Activated CD8-positive, alpha-beta T cell treated with anti-CD3 and anti-CD28 coated beads, Interleukin-2, amount 10 ng/mL, durations not matched to agents 7 days and 5 days (primary cell): ENCODE measurements at regions not wholly inside any gene's neighbourhood (a gene's known extent, or its start where the extent isn't known, plus 50 kb on each side); places are given as distances from the start of the nearest gene placed in this dataset.

ENCODE experiments used
- ATAC-seq: fragments of 150-1000 bp; cut with Tn5 transposase; one replicate; pipeline ENCODE4 v1.10.0; 2021; ENCODE audit warnings: moderate library complexity
- CTCF ChIA-PET: fragments of 350-600 bp; sonication (Branson Sonifier 250); formaldehyde crosslinking; loops from one replicate; lab custom pipeline; 2021; ENCODE audit warnings: antibody characterized with exemption; lab: Charles Lee
- POLR2A ChIA-PET: fragments of 350-600 bp; sonication (Branson Sonifier 250); formaldehyde crosslinking; loops from one replicate; lab custom pipeline; 2021; ENCODE audit warnings: antibody characterized with exemption; lab: Charles Lee
- DNase-seq: peaks from one replicate; pipeline ENCODE4 v3.0.0-alpha.2; 2020
- H3K27ac Mint-ChIP-seq: one replicate; pipeline ENCODE4 v1.8.0; 2021; ENCODE audit warnings: mild to moderate bottlenecking, mixed read lengths
- H3K27me3 Mint-ChIP-seq: one replicate; pipeline ENCODE4 v1.8.0; 2021; ENCODE audit warnings: low read depth, mixed read lengths
- H3K36me3 Mint-ChIP-seq: one replicate; pipeline ENCODE4 v1.8.0; 2021; ENCODE audit warnings: low read depth, mixed read lengths
- H3K4me1 Mint-ChIP-seq: one replicate; pipeline ENCODE4 v1.8.0; 2021; ENCODE audit warnings: low read depth, mixed read lengths
- H3K4me3 Mint-ChIP-seq: one replicate; pipeline ENCODE4 v1.8.0; 2021; ENCODE audit warnings: mild to moderate bottlenecking, mixed read lengths
- H3K9me3 Mint-ChIP-seq: one replicate; pipeline ENCODE4 v1.8.0; 2022; ENCODE audit warnings: mixed read lengths; ENCODE audit not compliant: insufficient read depth

DNA sequence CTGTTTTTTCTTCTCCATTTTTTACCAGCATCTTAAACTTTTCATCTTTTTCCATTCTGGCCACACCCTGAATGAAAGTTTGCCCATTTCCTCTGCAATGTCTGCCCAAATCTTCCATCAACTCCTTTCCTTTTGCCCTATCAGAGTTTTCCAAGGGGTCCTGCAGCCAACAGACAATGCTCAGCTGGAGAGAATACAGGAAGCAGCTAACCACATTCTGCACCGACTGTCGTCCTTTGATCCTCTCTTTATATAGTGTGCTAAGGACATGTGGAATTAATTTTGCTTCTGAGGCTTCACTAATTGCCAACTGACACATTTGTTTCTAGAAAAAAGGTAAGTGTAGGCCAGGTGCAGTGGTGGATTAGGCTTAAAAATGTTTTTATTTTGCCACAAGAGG is 50.5 kb upstream of the DLX2 start:
- ChIA-PET POLR2A (no interaction called here), CTCF (no interaction called here)
- peaks cover 49% of the 10 kb centered on the region for H3K27me3 Mint-ChIP-seq

DNA sequence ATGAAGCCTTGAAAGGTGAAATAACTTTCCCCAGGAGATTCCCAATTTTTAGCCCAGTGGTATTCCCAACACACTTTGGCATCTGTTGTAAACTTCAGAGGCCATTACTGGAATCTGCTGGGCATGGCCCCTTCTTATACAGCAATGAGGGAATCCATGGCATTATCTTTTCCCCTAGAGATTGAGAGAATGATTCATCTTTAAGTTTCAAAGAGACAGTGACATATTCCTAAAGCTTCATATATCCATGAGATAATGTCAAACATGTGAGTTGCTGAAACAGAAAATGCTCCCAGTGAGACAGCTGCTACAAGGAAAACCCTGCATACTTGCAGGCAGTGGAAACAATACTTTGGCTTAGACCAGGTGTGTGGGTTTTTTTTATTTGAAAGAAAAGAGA is 51.1 kb upstream of the DLX2 start:
- CTCF ChIA-PET = no interaction called here
- ATAC-seq = no peak
- no peak overlapping the region for H3K4me3 Mint-ChIP-seq
- H3K27ac Mint-ChIP-seq = no peak overlapping the region
- POLR2A ChIA-PET = no interaction called here
- no peak for DNase-seq
- no peaks in the 10 kb centered on the region for H3K9me3 Mint-ChIP-seq
- no peaks in the 10 kb centered on the region for H3K36me3 Mint-ChIP-seq
- H3K27me3 Mint-ChIP-seq = peaks cover 51% of the 10 kb centered on the region
- H3K4me1 Mint-ChIP-seq = peaks cover 4% of the 10 kb centered on the region

More for the DNA sequence above, 50.5 kb upstream of the DLX2 start:
- DNase-seq (no peak), ATAC-seq (no peak)
- Mint-ChIP-seq H3K9me3 (no peaks in the 10 kb centered on the region), H3K27ac (no peak overlapping the region), H3K4me3 (no peak overlapping the region), H3K4me1 (peaks cover 9% of the 10 kb centered on the region), H3K36me3 (no peaks in the 10 kb centered on the region)

DNA sequence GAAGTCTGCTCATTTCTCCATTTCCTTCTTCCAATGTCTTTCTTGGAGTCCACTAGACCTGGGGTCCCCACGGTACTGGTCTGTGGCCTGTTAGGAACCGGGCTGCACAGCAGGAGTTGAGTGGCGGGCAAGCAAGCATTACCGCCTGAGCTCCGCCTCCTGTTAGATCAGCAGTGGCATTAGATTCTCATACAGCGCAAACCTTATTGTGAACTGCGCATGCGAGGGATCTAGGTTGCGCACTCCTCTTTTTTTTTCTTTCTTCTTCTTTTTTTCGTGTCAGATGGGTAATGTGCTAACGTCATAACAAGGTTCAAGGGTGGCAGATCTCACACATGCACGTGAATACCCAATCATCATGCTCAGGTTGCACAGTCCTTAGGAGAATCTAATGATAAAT is 53.1 kb upstream of the DLX2 start:
- no peak for ATAC-seq
- ChIA-PET POLR2A (no interaction called here), CTCF (interaction anchor here (1.3 to 1.6 kb wide), 2 partner anchors 28 to 452 kb away, joined by 3 read pairs; no protein-coding TSS in a partner anchor)
- Mint-ChIP-seq H3K4me3 (no peak overlapping the region), H3K9me3 (no peaks in the 10 kb centered on the region), H3K27me3 (peaks cover 51% of the 10 kb centered on the region), H3K27ac (no peak overlapping the region), H3K36me3 (no peaks in the 10 kb centered on the region), H3K4me1 (peaks cover 4% of the 10 kb centered on the region)
- no peak for DNase-seq

DNA sequence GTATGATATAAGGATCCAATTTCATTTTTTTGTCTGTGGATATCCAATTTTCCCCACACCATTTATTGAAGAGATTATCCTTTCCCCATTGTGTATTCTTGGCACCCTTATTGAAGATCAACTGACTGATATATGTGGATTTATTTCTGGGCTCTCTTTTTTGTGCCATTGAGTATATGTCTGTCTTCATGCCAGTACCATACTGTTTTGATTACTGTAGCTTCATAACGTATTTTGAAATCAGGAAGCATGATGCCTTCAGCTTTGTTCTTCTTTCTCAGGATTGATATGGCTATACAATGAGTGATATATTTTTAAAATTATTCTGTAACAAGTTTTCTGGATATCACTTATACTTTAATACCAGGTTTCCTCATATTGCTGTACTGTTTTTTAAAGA is 58.1 kb upstream of the DLX2 start:
- DNase-seq (no peak), ATAC-seq (no peak)
- H3K4me3 Mint-ChIP-seq = no peak overlapping the region
- no peaks in the 10 kb centered on the region for H3K4me1 Mint-ChIP-seq
- ChIA-PET POLR2A (no interaction called here), CTCF (no interaction called here)
- no peak overlapping the region for H3K27ac Mint-ChIP-seq
- H3K27me3 Mint-ChIP-seq = peaks cover 23% of the 10 kb centered on the region
- no peaks in the 10 kb centered on the region for H3K36me3 Mint-ChIP-seq
- H3K9me3 Mint-ChIP-seq = no peaks in the 10 kb centered on the region

DNA sequence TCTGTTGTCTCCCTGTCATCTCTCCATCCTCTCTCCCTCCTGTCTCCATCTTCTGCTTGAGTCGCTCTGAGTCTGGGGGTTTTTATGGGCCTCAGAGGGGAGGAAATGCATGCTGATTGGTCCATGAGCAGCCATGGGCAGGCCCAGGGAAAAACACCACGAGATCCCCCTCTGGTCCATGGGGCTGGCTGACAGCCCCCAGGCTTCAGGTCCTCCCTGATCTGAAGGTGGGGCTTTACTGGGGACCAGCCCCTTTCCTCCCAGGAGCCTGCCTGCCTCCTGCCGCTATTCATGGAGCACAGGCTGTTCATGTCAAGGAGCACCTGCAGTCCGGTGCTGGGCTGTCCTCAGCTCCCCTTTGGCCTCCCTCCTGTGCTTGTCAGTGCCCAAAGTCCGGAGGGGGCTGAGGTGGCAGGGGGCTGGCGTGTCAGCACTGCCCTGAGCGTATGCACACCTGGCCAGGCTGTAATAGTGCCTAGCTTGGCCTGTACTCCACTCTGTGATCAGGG is 59.6 kb upstream of the DLX2 start:
- ChIA-PET POLR2A (no interaction called here), CTCF (no interaction called here)
- H3K4me3 Mint-ChIP-seq = no peak overlapping the region
- H3K36me3 Mint-ChIP-seq = no peaks in the 10 kb centered on the region
- ATAC-seq (no peak), DNase-seq (no peak)
- H3K4me1 Mint-ChIP-seq = no peaks in the 10 kb centered on the region
- H3K27me3 Mint-ChIP-seq = peaks cover 15% of the 10 kb centered on the region
- no peaks in the 10 kb centered on the region for H3K9me3 Mint-ChIP-seq
- H3K27ac Mint-ChIP-seq = no peak overlapping the region

DNA sequence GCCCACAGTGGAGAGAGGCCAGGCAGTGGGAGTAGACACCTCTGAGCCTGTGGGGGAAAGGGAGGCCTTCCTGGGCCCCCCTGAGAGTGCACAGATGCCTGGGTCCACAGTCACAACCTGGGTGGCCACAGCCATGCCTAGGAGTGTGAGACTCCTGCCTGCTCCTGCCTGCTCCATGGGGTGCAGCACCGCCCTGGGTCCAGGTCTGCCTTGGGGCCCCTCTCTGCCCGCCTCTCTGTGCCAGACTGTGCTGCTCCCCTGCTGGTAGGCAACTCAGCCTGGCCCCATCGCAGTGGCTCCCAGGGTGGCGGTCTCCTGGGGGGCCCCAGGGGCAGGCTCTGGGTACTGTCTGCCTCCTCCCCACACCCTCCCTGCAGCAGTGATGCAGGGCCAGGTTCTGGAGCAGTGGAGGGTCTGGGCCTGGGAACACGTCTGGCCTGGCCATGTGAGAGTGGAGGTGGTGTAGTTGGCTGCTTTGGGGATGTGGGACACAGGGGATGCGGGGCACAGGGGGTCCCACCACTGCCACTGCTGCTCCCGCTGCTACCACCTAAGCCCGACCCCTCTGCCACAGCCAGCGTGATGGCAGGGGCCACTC is 60.1 kb upstream of the DLX2 start:
- DNase-seq (no peak), ATAC-seq (no peak)
- Mint-ChIP-seq H3K27ac (no peak overlapping the region), H3K27me3 (peaks cover 12% of the 10 kb centered on the region), H3K9me3 (no peaks in the 10 kb centered on the region), H3K4me1 (no peaks in the 10 kb centered on the region), H3K4me3 (no peak overlapping the region), H3K36me3 (no peaks in the 10 kb centered on the region)
- ChIA-PET CTCF (no interaction called here), POLR2A (no interaction called here)

DNA sequence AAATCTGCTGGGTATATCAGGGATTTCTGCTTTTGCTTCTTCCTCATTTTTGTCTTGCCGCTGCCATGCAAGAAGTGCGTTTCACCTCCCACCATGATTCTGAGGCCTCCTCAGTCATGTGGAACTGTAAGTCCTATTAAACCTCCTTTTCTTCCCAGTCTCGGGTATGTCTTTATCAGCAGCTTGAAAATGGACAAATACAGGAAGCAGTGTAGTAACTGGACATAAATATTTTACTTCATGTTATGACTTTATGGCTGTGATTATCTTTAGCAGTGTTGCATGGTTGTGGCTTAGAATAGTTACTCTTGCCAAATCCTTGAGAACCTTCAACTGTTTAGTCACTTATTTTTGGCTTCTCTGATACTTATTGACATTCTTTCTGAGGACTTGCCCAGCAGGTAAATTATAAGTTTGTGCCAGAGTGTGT is 66.2 kb upstream of the DLX2 start:
- Mint-ChIP-seq H3K4me1 (peaks cover 9% of the 10 kb centered on the region), H3K4me3 (no peak overlapping the region), H3K9me3 (no peaks in the 10 kb centered on the region), H3K27me3 (peaks cover 21% of the 10 kb centered on the region), H3K36me3 (no peaks in the 10 kb centered on the region), H3K27ac (no peak overlapping the region)
- POLR2A ChIA-PET = no interaction called here
- CTCF ChIA-PET = interaction anchor here (0.6 to 1.2 kb wide), 2 partner anchors 293 to 294 kb away, joined by 3 to 4 read pairs; no protein-coding TSS in a partner anchor
- ATAC-seq (no peak), DNase-seq (no peak)

GRCh38 chr2:172169611-172170010 is 66.9 kb upstream of the DLX2 start:
- H3K36me3 Mint-ChIP-seq = no peaks in the 10 kb centered on the region
- CTCF ChIA-PET = no interaction called here
- POLR2A ChIA-PET = no interaction called here

GRCh38 chr2:172172513-172173173 is 69.9 kb upstream of the DLX2 start:
- H3K27ac Mint-ChIP-seq = no peak overlapping the region
- peak overlapping the region; percentile 52 for H3K4me3 Mint-ChIP-seq
- H3K27me3 Mint-ChIP-seq = peaks cover 18% of the 10 kb centered on the region
- no peaks in the 10 kb centered on the region for H3K36me3 Mint-ChIP-seq
- ChIA-PET CTCF (interaction anchor here (1.0 to 6.0 kb wide), 6 partner anchors 14 to 316 kb away, joined by 4 to 67 read pairs (median 9); no protein-coding TSS in a partner anchor), POLR2A (no interaction called here)
- H3K9me3 Mint-ChIP-seq = peaks cover 6% of the 10 kb centered on the region
- DNase-seq (peak; percentile 69), ATAC-seq (peak; percentile 98)
- H3K4me1 Mint-ChIP-seq = peaks cover 9% of the 10 kb centered on the region

More at GRCh38 chr2:172169611-172170010, 66.9 kb upstream of the DLX2 start:
- Mint-ChIP-seq H3K9me3 (no peaks in the 10 kb centered on the region), H3K27me3 (peaks cover 18% of the 10 kb centered on the region), H3K27ac (no peak overlapping the region), H3K4me1 (peaks cover 9% of the 10 kb centered on the region), H3K4me3 (no peak overlapping the region)
- no peak for DNase-seq
- ATAC-seq = no peak

- peaks cover 6% of the 10 kb centered on the region for H3K9me3 Mint-ChIP-seq
- ChIA-PET POLR2A (no interaction called here), CTCF (interaction anchor here (0.8 to 6.0 kb wide), 6 partner anchors 35 to 501 kb away, joined by 4 to 67 read pairs (median 9); no protein-coding TSS in a partner anchor)
- H3K36me3 Mint-ChIP-seq = no peaks in the 10 kb centered on the region
- H3K4me3 Mint-ChIP-seq = peak overlapping the region; percentile 52
- peaks cover 9% of the 10 kb centered on the region for H3K4me1 Mint-ChIP-seq
- ATAC-seq (no peak), DNase-seq (no peak)
- peaks cover 18% of the 10 kb centered on the region for H3K27me3 Mint-ChIP-seq
- H3K27ac Mint-ChIP-seq = no peak overlapping the region
These were observed 70.5 kb upstream of the DLX2 start for GRCh38 chr2:172173174-172173706.

DNA sequence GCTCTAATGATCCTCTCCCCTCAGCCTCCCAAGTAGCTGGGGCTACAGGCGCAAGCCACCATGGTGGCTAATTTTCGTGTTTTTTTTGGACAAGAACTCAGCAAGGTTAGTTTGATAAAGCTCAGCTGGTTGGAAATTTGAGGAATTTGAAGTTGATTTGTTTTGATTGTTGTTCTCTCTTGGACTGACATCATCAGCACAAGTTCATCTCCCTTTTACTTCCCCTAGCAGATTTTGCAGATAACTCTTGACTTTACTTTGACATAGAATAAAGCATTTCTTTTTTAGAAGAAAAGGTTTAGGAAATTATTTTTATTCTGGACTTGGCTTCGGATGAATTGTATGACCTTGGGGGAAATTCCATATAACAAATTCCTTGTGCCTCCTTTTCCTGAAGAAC is 74.9 kb upstream of the DLX2 start:
- CTCF ChIA-PET = interaction anchor here (1.3 to 2.3 kb wide), 2 partner anchors 51 to 284 kb away, joined by 6 to 11 read pairs; no protein-coding TSS in a partner anchor
- H3K27ac Mint-ChIP-seq = no peak overlapping the region
- H3K27me3 Mint-ChIP-seq = peaks cover 4% of the 10 kb centered on the region
- peaks cover 6% of the 10 kb centered on the region for H3K9me3 Mint-ChIP-seq
- H3K36me3 Mint-ChIP-seq = no peaks in the 10 kb centered on the region
- ATAC-seq = no peak
- H3K4me3 Mint-ChIP-seq = no peak overlapping the region
- DNase-seq = no peak
- POLR2A ChIA-PET = no interaction called here
- peaks cover 28% of the 10 kb centered on the region for H3K4me1 Mint-ChIP-seq

DNA sequence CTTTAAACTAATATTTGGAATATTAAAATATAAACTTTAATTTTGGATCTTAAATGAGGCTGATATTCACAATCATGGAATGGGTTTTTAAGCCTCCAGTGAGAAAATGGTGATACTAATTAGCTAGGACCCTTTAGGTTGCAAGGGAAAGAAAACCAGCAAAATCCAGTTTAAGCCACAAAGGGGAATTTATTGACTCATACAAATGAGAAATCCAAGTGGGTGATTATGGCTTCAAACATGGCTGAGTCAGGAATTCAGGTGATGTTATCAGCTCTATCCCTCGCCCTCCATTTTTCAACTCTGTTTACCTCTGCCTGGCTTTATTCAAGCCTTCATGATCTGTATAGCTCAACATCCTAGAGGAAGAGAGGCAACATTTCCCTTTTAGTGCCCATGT is 75.3 kb upstream of the DLX2 start:
- H3K4me3 Mint-ChIP-seq = no peak overlapping the region
- peaks cover 6% of the 10 kb centered on the region for H3K9me3 Mint-ChIP-seq
- peaks cover 28% of the 10 kb centered on the region for H3K4me1 Mint-ChIP-seq
- H3K27ac Mint-ChIP-seq = no peak overlapping the region
- ATAC-seq (no peak), DNase-seq (no peak)
- ChIA-PET POLR2A (no interaction called here), CTCF (interaction anchor here (1.3 to 2.3 kb wide), 2 partner anchors 51 to 283 kb away, joined by 6 to 11 read pairs; no protein-coding TSS in a partner anchor)
- H3K27me3 Mint-ChIP-seq = peaks cover 4% of the 10 kb centered on the region
- no peaks in the 10 kb centered on the region for H3K36me3 Mint-ChIP-seq
